HG02852 (cell line): ENCODE measurements at regions not wholly inside any gene's neighbourhood (a gene's known extent, or its start where the extent isn't known, plus 50 kb on each side); places are given as distances from the start of the nearest gene placed in this dataset.

Experiments
- ATAC-seq: cut with Tn5 transposase; IDR thresholded peaks from one replicate; pipeline ENCODE4 v1.9.1; 2021; ENCODE audit warnings: mild to moderate bottlenecking, moderate library complexity; ENCODE audit not compliant: unreplicated experiment

- no peak for ATAC-seq
Measured at GRCh38 chr3:63042833-63043232, 167.6 kb upstream of the CADPS start.

GRCh38 chr3:63043631-63044030 is 168.4 kb upstream of the CADPS start:
- no peak for ATAC-seq

GRCh38 chr3:63046152-63046551 is 170.9 kb upstream of the CADPS start:
- ATAC-seq, result no peak

- ATAC-seq, result no peak
Measured at GRCh38 chr3:63046580-63046979, 171.4 kb upstream of the CADPS start.

DNA sequence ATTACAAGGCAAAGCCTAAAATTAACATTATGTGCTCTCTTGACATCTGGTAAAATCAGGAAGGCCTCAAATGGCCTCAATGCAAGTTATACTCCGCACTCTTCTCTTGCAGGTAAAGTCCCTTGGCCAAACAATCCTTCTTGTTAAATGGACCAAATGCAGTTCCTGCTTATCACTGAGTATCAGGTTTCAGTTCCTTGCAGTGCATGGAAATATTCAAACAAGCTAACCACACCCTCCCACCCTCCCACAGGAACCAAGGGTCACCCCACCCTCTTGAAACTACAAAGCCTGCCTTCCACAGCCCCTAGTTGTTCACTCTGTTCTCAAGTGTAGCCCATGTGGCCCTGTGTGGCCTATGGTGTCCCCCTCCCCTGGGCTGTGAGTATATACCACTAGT is 171.9 kb upstream of the CADPS start:
- ATAC-seq, result no peak

- ATAC-seq, result no peak
Measured at GRCh38 chr3:63048367-63049326, 173.4 kb upstream of the CADPS start.

- no peak for ATAC-seq
Measured at GRCh38 chr3:63050548-63051177, 175.4 kb upstream of the CADPS start.

GRCh38 chr3:63051920-63052319 is 176.7 kb upstream of the CADPS start:
- no peak for ATAC-seq

GRCh38 chr3:63056932-63057331 is 181.7 kb upstream of the CADPS start:
- ATAC-seq, result no peak

DNA sequence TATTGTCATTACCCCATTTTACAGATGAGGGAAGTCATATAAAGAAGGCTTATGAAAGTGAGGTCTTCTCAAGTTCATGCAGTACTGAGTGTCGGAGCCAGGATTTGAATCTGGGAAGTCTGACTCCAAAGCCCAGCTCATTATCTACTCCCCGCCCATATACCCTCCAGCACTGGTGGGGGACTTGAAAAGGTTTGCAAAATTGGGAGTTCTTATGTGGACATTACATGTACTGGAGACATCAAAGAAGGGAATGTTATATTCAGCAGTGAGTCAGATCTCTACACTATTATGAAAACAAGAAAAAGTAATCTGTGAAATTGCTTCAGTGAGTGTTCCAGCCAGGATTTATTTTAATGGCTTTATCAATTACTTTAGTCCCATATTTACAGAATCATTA is 185.2 kb upstream of the CADPS start:
- no peak for ATAC-seq

DNA sequence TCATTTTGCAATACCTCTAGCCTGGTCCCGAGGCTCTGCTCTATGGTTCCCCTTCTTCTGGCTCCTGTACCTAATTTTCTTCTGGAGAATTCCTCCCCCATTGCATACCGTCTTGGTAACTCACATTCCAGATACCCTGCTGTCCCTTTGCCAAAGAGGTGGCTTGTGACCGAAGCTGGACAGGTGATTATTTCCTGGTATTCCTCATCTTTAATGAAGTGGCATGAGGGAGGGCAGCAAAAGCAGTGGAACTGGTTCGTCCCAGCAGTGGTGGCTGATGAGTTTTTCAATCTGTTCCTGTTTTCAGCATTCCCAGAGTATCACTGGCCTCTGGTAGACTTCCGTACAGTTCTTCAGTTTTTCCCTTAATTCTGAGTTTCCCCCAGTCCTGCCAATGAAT is 186.2 kb upstream of the CADPS start:
- ATAC-seq, result no peak

DNA sequence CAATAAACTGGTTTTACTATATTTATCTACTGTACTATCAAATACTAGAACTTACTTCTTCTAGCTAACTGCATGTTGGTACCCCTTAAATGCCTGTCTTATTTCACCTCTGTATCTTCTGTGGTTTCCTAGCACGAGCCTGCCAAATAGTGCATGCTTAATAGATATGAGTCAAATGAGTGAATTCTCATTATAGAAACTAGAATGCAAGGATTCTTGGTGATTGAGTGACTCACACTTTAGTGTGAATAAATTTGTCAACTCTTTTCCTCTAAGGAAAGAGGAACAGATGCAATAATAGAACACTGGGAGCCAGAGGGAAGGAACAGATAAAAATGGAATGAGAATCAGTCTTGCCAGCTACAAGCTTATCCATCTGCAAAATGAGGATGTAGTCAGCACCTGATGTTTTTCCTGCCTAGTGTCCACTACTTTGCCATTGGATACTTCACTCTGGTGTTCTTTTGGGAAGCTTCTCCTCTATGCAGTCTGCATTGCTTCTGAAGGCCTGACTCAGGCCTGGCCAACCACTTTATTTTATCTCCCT is 189.1 kb upstream of the CADPS start:
- no peak for ATAC-seq

- no peak for ATAC-seq
Measured at GRCh38 chr3:63067999-63068645, 192.9 kb upstream of the CADPS start.

- ATAC-seq, result no peak
Measured at GRCh38 chr3:63069806-63070475, 194.7 kb upstream of the CADPS start.

GRCh38 chr3:63070476-63070810 is 195.2 kb upstream of the CADPS start:
- ATAC-seq, result no peak

DNA sequence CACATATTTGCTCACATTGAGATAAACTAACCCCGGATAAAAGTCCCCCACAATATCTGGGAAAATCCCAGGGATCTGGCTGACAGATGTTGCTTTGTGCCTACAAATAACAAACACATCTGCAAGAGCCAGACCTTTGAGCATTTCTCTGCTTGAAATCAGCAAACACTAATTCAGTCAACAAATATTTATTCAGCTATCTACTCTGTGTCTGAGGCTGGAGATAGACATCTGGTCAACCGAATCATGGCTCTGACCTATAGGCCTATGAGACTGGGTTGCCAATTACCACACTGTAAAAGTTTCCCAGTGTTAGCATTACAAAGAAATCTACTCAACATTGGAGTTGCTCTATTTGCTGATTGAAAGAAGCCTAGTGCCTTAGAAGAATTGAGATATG is 201.1 kb upstream of the CADPS start:
- ATAC-seq, result no peak

- no peak for ATAC-seq
Measured at GRCh38 chr3:63086190-63086589, 191.9 kb upstream of the SYNPR start.

GRCh38 chr3:63089007-63089750 is 188.9 kb upstream of the SYNPR start:
- no peak for ATAC-seq

DNA sequence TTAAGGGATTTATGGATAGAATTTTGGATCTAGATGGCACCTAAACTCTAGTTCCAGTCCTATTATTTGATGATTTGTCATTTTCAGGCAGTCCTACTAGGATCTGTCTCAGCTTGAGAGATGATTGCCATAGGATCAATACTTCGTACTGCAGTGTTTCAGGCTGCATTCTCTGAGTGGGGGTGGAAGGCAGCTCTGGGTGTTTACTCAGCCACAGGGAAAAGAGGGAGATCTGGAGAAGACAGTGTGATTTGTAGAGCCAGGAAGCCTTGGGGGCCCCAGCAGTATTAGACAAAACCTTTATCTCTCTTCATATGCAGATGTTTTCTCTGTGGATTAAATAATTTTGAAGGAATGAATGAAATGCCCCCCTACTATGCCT is 188.4 kb upstream of the SYNPR start:
- ATAC-seq, result no peak

GRCh38 chr3:63090656-63091055 is 187.5 kb upstream of the SYNPR start:
- no peak for ATAC-seq
